IMR-90 (cell line): ENCODE measurements at regions not wholly inside any gene's neighbourhood (a gene's known extent, or its start where the extent isn't known, plus 50 kb on each side); places are given as distances from the start of the nearest gene placed in this dataset.

ENCODE experiments used
- CEBPB ChIP-seq: IDR thresholded peaks from 2 replicates; pipeline ENCODE4 v1.6.1; 2012; ENCODE audit warnings: low read depth, low read length, improper control_type of control experiment
- CHD1 ChIP-seq: IDR thresholded peaks from 2 replicates; pipeline ENCODE4 v1.6.1; 2012; ENCODE audit warnings: low read depth, low read length, improper control_type of control experiment
- FOS ChIP-seq: fragments of 150-350 bp; IDR thresholded peaks from 2 replicates; pipeline ENCODE4 v1.6.1; 2016; ENCODE audit warnings: low read depth, low read length
- MAFK ChIP-seq: IDR thresholded peaks from 2 replicates; pipeline ENCODE4 v1.6.1; 2012; ENCODE audit warnings: low read depth, low read length, improper control_type of control experiment
- MAZ ChIP-seq: IDR thresholded peaks from 2 replicates; pipeline ENCODE4 v1.6.1; 2012; ENCODE audit warnings: low read depth, mild to moderate bottlenecking, low read length, improper control_type of control experiment, moderate library complexity, borderline replicate concordance
- MXI1 ChIP-seq: IDR thresholded peaks from 2 replicates; pipeline ENCODE4 v1.6.1; 2012; ENCODE audit warnings: low read depth, mild to moderate bottlenecking, low read length, moderate library complexity, borderline replicate concordance
- NFE2L2 ChIP-seq: fragments of 150-350 bp; IDR thresholded peaks from 2 replicates; pipeline ENCODE4 v1.6.1; 2016; ENCODE audit warnings: low read depth, mild to moderate bottlenecking, low read length
- POLR2A ChIP-seq: IDR thresholded peaks from 2 replicates; pipeline ENCODE4 v1.6.1; 2012; ENCODE audit warnings: mild to moderate bottlenecking, low read depth, low read length
- RAD21 ChIP-seq: IDR thresholded peaks from 2 replicates; pipeline ENCODE4 v1.6.1; 2012; ENCODE audit warnings: low read length, improper control_type of control experiment
- RCOR1 ChIP-seq: IDR thresholded peaks from 2 replicates; pipeline ENCODE4 v1.6.1; 2012; ENCODE audit warnings: mild to moderate bottlenecking, low read length, improper control_type of control experiment; ENCODE audit not compliant: insufficient replicate concordance
- RFX5 ChIP-seq: IDR thresholded peaks from 2 replicates; pipeline ENCODE4 v1.8.0; 2012; ENCODE audit warnings: low read depth, mild to moderate bottlenecking, low read length, moderate library complexity
- SMC3 ChIP-seq: fragments of 150-350 bp; IDR thresholded peaks from 2 replicates; pipeline ENCODE4 v1.6.1; 2016; ENCODE audit warnings: low read depth, mild to moderate bottlenecking, antibody characterized with exemption, low read length, moderate library complexity
- TF ChIP-seq, protein P1 (sequence below): conservative IDR thresholded peaks from 2 replicates; pipeline ENCODE4 v1.5.1; 2012; ENCODE audit warnings: mild to moderate bottlenecking, low read depth, low read length, improper control_type of control experiment
- TF ChIP-seq, protein P2 (sequence below): fragments of 150-350 bp; IDR thresholded peaks from 2 replicates; pipeline ENCODE4 v1.6.1; 2017; ENCODE audit warnings: mild to moderate bottlenecking, antibody characterized with exemption, low read length, low read depth

- no peak for TF ChIP-seq POLR2A
- TF ChIP-seq, protein P1, sequence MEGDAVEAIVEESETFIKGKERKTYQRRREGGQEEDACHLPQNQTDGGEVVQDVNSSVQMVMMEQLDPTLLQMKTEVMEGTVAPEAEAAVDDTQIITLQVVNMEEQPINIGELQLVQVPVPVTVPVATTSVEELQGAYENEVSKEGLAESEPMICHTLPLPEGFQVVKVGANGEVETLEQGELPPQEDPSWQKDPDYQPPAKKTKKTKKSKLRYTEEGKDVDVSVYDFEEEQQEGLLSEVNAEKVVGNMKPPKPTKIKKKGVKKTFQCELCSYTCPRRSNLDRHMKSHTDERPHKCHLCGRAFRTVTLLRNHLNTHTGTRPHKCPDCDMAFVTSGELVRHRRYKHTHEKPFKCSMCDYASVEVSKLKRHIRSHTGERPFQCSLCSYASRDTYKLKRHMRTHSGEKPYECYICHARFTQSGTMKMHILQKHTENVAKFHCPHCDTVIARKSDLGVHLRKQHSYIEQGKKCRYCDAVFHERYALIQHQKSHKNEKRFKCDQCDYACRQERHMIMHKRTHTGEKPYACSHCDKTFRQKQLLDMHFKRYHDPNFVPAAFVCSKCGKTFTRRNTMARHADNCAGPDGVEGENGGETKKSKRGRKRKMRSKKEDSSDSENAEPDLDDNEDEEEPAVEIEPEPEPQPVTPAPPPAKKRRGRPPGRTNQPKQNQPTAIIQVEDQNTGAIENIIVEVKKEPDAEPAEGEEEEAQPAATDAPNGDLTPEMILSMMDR: no peak
- no peak for TF ChIP-seq MXI1
- no peak for TF ChIP-seq CEBPB
- no peak for TF ChIP-seq NFE2L2
- TF ChIP-seq RCOR1: no peak
- no peak for TF ChIP-seq RFX5
- TF ChIP-seq, protein P2, sequence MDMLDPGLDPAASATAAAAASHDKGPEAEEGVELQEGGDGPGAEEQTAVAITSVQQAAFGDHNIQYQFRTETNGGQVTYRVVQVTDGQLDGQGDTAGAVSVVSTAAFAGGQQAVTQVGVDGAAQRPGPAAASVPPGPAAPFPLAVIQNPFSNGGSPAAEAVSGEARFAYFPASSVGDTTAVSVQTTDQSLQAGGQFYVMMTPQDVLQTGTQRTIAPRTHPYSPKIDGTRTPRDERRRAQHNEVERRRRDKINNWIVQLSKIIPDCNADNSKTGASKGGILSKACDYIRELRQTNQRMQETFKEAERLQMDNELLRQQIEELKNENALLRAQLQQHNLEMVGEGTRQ: no peak
- no peak for TF ChIP-seq SMC3
- no peak for TF ChIP-seq CHD1
- TF ChIP-seq FOS: no peak
- no peak for TF ChIP-seq RAD21
- TF ChIP-seq MAZ: no peak
- no peak for TF ChIP-seq MAFK
Measured at GRCh38 chr6:81054036-81054435, 698.4 kb downstream of the TENT5A start.
